Mesothelial cell of epicardium (in vitro differentiated cells): ENCODE measurements at regions not wholly inside any gene's neighbourhood (a gene's known extent, or its start where the extent isn't known, plus 50 kb on each side); places are given as distances from the start of the nearest gene placed in this dataset.

ENCODE experiments used
- DNase-seq, 2 experiments: peaks; one replicate each; pipeline ENCODE4 v3.0.0; 2021; ENCODE audit warnings: low spot score in 2 of 2; ENCODE audit not compliant: unreplicated experiment in 2 of 2
- H3K27ac Mint-ChIP-seq: 2 replicates; pipeline ENCODE4 v1.8.0; 2021; ENCODE audit warnings: mixed read lengths
- H3K27me3 Mint-ChIP-seq: 2 replicates; pipeline ENCODE4 v1.8.0; 2021; ENCODE audit warnings: low read depth, mixed read lengths
- H3K36me3 Mint-ChIP-seq: 2 replicates; pipeline ENCODE4 v1.8.0; 2021; ENCODE audit warnings: mixed read lengths
- H3K4me1 Mint-ChIP-seq: 2 replicates; pipeline ENCODE4 v1.8.0; 2021; ENCODE audit warnings: mixed read lengths
- H3K4me3 Mint-ChIP-seq: 2 replicates; pipeline ENCODE4 v1.8.0; 2021; ENCODE audit warnings: mild to moderate bottlenecking, moderate library complexity, mixed read lengths
- H3K9me3 Mint-ChIP-seq: 2 replicates; pipeline ENCODE4 v1.8.0; 2021; ENCODE audit warnings: mixed read lengths
- CTCF ChIP-seq: fragments of 200-600 bp; sonication (generic); IDR thresholded peaks from one replicate; pipeline ENCODE4 v1.5.0; 2021; ENCODE audit warnings: antibody characterized with exemption; ENCODE audit not compliant: unreplicated experiment

GRCh38 chr13:37490176-37490779 is 108.3 kb downstream of the POSTN start:
- H3K4me1 Mint-ChIP-seq = peaks cover 30% of the 10 kb centered on the region
- H3K27me3 Mint-ChIP-seq = no peaks in the 10 kb centered on the region
- H3K27ac Mint-ChIP-seq = no peak overlapping the region
- no peak overlapping the region for H3K4me3 Mint-ChIP-seq
- DNase-seq = no peak
- no peaks in the 10 kb centered on the region for H3K9me3 Mint-ChIP-seq
- no peaks in the 10 kb centered on the region for H3K36me3 Mint-ChIP-seq
- TF ChIP-seq CTCF = no peak

- H3K36me3 Mint-ChIP-seq = no peaks in the 10 kb centered on the region
- no peak overlapping the region for H3K4me3 Mint-ChIP-seq
- H3K27me3 Mint-ChIP-seq = no peaks in the 10 kb centered on the region
- peaks cover 31% of the 10 kb centered on the region for H3K4me1 Mint-ChIP-seq
- no peaks in the 10 kb centered on the region for H3K9me3 Mint-ChIP-seq
- H3K27ac Mint-ChIP-seq = no peak overlapping the region
- TF ChIP-seq CTCF = no peak
- DNase-seq = no peak
These were observed 109.8 kb downstream of the POSTN start for GRCh38 chr13:37488726-37489125.

- no peak overlapping the region for H3K4me3 Mint-ChIP-seq
- no peaks in the 10 kb centered on the region for H3K9me3 Mint-ChIP-seq
- H3K4me1 Mint-ChIP-seq = peaks cover 33% of the 10 kb centered on the region
- no peak for TF ChIP-seq CTCF
- no peaks in the 10 kb centered on the region for H3K27me3 Mint-ChIP-seq
- H3K36me3 Mint-ChIP-seq = no peaks in the 10 kb centered on the region
- DNase-seq = no peak
- peak overlapping the region; percentile 55 for H3K27ac Mint-ChIP-seq
These were observed 112.3 kb downstream of the POSTN start for GRCh38 chr13:37486171-37486681.

- no peak overlapping the region for H3K27ac Mint-ChIP-seq
- no peaks in the 10 kb centered on the region for H3K27me3 Mint-ChIP-seq
- no peak for TF ChIP-seq CTCF
- H3K9me3 Mint-ChIP-seq = no peaks in the 10 kb centered on the region
- H3K36me3 Mint-ChIP-seq = no peaks in the 10 kb centered on the region
- no peak for DNase-seq
- peaks cover 35% of the 10 kb centered on the region for H3K4me1 Mint-ChIP-seq
- H3K4me3 Mint-ChIP-seq = no peak overlapping the region
These were observed 112.8 kb downstream of the POSTN start for GRCh38 chr13:37485756-37486155.

DNA sequence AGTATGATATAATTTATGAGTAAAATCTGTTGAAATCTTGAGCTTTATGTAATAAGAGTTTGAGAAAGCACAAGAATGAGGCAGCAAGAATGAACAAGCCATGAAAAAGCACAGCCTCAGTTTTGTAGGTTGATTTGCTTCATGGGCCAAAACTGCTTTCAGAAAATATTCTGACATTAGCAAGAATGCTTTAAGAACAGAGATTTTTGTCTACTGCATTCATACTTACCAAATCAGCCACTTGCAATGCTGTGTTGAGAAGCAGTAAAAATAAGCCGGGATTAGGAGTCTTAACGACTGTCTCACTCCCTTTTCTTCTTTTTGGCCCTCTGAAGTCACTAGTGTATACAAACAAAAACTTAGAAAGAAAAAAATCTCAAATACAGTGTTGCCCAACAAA is 114.5 kb downstream of the POSTN start:
- Mint-ChIP-seq H3K27me3 (no peaks in the 10 kb centered on the region), H3K4me3 (no peak overlapping the region), H3K4me1 (peaks cover 45% of the 10 kb centered on the region), H3K9me3 (no peaks in the 10 kb centered on the region), H3K36me3 (no peaks in the 10 kb centered on the region), H3K27ac (peak overlapping the region; percentile 26)
- TF ChIP-seq CTCF = no peak
- no peak for DNase-seq
